ENCODE measurements at regions not wholly inside any gene's neighbourhood (a gene's known extent, or its start where the extent isn't known, plus 50 kb on each side); places are given as distances from the start of the nearest gene placed in this dataset.

DNA sequence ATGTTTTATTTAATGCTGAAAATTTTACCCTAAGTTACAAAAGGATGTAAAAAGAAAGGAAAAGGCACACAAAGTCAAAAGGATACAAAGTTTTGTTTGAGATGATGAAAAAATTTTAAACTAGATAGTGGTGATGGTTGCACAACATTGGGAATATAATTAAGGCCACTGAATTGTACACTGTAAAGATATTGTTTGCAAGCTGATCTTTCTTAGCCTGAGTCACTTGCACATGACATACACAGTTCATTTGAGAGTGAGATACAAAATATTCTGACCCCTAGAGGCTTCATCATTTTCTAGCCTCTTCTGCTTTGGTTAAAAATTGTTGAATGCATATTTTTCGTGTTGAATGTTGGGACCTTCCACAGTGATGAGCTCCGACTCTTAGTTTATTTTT is 462.6 kb downstream of the HDGFL1 start:
- no peak for DNase-seq (ENCODE audit: low spot score)

DNA sequence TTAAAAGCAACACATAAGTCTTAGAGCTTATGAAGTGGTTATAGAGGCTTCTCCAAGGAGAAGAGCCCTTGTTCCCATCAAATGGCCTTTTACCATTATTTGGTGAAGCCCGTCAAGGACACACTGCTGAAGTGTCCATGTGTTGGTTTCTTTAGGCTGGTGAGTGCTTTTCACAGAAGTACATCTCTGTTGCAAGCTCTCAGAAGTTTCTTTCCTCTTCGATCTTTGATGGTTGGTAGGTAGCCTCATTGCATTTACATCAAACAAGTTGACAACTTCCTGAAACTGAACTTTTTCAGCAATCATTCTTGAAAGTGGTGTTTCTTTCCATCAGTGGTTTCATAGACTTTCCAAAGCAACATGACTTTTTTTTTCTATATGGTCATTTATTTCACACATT is 465.6 kb downstream of the HDGFL1 start:
- no peak for DNase-seq (ENCODE audit: low spot score)

DNA sequence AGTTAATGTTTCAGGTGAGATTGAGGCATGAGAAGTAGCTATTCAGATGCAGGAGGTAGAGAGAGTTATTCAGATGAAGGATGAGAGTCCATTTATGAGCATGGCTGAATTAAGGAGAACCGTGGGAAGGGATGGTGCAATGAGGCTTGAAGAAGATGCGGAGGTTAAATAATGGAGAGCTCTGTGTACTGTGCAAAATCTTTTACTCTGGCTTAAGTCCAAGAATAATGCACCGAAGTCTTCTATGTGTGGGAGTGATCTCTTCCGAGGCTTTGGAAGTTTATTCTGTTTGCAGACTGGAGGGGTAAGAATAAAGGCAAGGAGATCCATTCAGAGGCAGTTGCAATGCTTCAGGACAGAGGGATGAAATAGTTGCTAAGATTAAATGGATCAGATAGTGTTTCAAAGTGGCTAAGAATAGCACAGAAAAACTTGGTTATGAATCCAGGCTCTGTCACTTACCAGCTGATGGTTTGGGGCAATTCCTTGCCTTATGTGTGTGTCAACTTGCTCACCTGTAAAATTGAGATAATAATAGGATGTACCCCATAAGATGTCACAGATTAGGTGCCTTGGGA is 467.1 kb downstream of the HDGFL1 start:
- no peak for DNase-seq (ENCODE audit: low spot score)

DNA sequence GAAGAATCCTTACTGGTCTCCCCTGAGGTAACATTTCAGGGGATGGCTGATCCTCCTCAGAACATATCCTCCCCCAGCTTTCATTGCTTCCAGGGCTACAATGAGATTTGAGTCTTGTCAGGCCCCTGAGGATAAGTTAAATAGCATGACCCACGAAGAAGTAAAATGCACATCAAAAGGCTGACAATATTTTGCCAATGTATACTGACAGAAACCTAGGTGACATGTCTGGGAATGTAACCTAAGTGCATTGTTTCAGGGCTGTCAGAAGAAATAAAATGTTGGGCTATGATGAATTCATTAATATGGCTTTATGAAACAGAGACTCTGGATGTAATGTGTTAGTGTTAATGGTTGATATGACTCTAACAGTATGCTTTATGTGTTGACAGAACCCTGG is 471.5 kb downstream of the HDGFL1 start:
- no peak for DNase-seq (ENCODE audit: low spot score)

DNA sequence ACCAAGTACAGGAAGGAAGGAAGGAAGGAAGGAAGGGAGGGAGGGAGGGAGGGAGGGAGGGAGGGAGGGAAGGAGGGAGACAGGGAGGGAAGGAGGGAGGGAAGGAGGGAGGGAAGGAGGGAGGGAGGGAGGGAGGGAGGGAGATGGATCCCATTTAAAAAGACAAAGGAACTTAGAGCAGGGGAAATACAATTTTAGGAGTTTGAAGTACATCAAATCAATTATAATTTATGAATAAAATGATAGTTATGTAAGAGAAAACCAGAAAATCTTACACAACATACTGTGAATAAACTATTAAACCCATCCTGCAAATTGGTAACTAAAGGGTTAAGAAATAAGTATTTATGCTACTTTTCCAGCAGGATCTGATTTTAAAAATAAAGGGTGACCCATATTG is 475.9 kb downstream of the HDGFL1 start:
- DNase-seq (ENCODE audit: low spot score), result no peak

DNA sequence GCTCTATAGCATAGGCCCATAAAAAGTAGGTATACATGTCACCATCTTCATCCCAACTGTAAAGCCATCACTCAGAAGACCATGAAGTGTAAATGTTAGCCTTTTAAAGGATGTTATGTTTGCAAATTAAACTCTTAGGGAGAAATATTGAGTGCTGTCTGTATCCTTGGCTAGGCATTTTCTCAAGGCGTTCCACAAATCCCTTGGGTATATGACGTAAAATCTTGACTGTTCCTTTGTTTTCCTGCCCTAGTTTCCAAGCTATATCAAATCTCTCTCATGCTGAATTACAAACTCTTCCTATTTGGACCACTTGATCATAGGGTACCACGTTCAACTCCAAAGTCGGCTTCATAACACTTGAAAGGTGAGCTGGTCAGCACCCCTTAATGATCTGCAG is 486.2 kb downstream of the HDGFL1 start:
- DNase-seq (ENCODE audit: low spot score), result no peak

DNA sequence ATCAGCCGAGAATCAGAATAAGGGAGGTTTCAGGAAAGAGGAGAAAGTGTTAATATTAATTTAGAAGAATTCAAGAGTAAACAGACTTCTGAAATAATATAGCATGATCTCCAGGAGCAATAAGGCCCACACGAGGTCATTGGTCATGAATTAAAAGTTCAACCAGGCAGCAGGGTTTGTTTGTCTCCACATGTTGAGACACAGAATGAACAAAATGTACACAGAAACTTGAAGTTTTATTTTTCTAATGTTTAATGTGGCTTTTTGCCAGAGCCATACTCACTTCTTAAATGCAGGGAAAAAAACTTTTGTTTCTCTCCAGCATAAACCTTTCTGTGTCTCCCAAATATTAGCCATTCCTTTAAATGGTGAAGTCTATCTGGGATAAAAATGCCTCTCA is 504.5 kb downstream of the HDGFL1 start:
- DNase-seq (ENCODE audit: low spot score), result no peak

DNA sequence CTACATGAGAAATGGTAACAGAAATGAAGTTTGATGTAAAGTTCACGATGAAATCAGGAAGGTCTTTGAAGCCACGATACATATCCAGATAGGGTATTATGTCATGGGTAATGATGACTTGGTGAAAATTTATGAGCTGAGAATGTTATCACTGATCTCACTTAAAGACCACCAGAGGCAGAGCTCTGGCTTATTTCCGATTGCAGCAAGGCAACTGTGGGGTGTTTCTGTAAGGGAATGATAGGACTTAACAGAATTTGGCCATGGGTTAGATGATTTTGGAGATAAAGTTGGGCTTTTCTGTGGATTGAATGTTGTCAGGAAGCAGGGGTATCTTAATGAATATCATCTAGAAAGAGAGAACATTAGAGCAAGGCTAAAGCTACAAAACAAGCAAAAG is 508.4 kb downstream of the HDGFL1 start:
- no peak for DNase-seq (ENCODE audit: low spot score)

DNA sequence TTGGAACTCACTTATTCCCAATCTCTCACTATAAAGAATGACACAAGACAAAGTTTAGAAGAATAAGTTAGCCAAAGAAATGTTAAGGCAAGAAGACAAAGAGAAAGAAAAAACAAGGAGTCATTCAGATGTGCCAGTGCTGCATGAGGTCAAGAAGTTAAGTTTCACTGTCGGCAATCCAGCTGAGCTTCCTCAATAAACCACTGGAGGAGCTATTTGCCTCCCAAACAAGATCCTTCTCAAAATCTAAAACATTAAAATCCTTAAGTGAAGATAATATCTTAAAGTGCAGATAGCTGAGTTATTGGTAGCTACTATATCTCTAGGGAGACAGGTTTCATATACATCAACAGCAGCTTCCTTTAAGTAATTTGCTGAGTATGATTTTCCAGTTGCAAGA is 512.3 kb downstream of the HDGFL1 start:
- no peak for DNase-seq (ENCODE audit: low spot score)

DNA sequence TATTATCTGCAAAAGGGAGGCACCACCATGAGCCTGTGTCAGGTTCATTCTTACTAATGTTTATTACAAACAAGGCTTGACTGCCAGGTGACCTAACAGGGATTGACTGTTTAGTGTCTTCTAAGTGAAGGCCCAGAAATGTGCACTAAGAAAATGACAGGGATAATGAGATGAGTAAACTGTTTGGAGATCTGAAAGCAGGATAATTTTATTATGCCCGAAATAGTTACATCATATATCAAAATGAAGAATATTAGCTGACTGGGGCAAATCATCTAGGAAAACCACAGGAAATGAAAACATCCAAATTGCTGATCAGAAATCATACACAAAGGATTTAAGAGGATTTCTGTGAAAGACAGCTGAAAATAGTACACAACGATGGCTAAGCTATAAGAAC is 516.7 kb downstream of the HDGFL1 start:
- no peak for DNase-seq (ENCODE audit: low spot score)

DNA sequence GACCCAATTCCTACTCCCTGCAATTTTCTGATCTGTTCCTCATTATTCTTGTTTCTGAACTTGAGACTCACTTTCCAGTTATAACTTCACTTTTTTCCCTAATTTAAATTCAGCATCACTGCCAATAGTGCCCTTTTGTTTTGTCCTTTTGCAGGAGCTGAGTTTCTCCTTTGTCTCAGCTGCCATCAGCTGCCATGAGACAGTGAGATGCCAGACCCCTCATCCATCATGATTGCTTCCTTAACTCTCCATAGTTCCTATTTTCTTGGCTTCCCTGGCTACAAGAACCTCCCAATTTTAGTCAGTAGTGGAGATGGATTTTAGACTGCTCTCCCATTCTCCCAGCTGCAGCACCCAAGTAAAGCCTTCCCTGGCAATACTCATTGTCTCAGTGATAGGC is 518.1 kb downstream of the HDGFL1 start:
- no peak for DNase-seq (ENCODE audit: low spot score)

DNA sequence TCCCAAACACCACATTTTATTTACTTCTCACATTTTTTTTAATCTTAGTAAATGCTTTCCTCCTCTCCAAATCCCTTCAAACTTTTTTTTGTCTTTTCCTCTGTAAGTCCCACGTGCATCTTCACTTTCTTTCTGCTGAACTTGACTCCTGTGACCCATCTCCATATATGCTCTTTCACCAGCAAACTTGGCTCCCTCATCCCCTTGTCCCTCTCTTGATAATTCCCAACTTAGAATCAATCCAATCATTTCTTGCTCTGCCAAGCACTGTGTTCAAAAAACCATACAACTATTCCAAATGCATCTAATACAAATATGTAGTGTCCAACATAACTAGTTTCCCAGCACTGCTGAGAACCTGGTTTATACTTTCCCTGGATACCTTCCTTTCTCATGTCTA is 519.4 kb downstream of the HDGFL1 start:
- no peak for DNase-seq (ENCODE audit: low spot score)

DNA sequence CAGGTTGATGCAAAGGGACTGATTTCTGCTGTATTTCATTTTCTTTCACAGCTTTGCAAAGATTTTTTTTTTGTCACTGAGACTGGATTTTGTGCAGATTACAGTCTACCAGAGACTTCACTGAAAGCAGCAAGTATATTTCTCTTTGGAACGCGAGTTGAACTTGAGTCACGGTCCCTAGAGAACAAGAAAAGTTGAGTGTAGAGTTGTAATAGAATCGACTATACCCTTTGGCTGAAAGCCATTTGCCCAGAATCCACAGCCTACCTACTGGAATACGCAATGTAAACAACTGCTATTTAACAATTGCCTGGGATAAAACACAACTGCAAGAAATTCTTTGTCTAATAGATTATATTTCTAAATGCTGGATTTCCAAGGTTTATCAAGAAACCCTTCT is 520.6 kb downstream of the HDGFL1 start:
- DNase-seq (ENCODE audit: low spot score), result no peak

DNA sequence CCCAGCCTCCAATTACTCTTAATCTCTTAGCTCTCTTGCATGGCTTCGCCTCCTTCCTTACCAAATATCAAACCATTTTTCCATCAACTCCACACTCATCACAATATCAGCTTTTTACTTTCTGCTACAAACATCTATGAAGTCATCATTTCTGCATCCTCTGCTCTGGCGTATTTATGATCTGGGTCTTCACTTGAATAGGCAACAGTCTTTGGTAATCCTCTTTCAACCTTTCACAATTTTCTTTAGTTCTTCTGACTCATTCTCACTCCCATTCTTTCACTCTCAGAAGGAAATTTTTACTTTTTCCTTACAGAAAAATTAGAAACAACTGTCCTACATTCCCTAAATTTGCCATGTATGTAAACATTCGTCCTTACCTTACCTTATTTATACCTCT is 522.4 kb downstream of the HDGFL1 start:
- DNase-seq (ENCODE audit: low spot score), result no peak

DNA sequence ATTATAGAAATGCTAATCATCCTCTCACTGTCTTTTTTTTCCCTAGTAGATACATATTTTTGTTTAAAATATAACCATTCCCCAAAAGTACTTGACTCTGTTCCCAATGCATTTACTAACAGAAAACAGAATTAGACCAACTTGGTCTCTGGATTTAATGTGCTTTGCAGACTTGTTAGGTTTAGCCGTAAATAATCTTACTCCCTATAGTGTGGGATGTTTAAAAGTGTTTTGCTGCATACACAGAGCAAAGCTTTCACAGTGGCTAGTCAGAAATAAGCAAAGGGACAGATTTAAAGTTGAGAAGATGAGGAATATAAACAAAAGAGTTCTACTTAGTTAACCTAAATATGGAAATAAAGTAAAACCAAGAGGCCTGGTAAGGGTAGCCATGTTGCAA is 527.5 kb downstream of the HDGFL1 start:
- DNase-seq (ENCODE audit: low spot score), result no peak

DNA sequence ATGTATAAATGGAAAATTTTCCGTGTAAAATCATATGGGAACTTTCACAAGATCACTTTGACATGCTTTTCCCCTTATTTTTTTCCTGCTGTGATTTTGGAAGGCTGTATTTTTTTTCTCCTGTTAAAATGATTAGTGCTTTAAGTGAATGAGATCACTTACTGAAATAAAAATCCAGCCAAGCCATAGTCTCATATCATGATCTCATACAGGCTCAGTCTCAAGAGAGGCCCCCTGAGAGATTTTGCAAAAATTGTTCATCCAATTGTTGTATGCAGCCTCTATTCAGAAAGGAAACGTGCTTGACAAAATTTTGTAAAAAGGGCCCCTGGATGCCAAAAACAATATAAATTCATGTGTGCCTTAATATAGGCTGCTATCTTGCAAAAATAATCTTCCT is 528.2 kb downstream of the HDGFL1 start:
- DNase-seq (ENCODE audit: low spot score), result no peak

DNA sequence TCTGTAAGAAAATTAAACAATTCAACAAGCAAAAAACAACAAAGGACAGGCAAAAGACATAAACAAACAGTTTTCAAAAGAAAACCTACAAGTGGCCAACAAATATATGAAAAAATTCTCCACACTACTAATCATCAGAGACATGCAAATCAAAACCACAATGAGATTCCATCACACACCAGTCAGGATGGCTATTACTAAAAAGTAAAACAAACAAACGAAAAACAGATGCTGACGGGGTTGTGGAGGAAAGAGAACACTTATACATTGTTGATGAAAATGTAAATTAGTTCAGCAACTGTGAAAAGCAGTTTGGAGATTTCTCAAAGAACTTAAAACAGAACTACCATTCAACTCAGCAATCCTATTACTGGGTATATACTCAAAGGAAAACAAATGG is 537.6 kb downstream of the HDGFL1 start:
- no peak for DNase-seq (ENCODE audit: low spot score)

DNA sequence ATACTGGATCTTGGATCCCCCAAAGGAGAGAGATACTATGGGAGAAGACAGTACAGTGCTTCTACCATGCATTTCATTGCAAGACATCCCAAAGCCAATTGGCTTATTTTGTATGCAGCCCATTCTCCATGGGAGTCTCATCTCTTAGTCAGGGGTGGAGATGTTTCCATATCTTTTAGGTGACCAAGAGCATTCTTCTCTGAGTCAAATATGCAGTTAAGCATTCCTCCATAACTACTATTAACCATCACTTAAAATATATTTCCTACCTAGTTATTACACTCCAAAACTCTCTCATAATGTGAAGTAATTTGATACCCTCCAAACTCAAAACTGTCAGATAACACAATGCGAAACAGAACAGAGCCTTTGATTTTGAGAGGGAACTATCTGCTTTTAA is 542.6 kb downstream of the HDGFL1 start:
- no peak for DNase-seq (ENCODE audit: low spot score)

DNA sequence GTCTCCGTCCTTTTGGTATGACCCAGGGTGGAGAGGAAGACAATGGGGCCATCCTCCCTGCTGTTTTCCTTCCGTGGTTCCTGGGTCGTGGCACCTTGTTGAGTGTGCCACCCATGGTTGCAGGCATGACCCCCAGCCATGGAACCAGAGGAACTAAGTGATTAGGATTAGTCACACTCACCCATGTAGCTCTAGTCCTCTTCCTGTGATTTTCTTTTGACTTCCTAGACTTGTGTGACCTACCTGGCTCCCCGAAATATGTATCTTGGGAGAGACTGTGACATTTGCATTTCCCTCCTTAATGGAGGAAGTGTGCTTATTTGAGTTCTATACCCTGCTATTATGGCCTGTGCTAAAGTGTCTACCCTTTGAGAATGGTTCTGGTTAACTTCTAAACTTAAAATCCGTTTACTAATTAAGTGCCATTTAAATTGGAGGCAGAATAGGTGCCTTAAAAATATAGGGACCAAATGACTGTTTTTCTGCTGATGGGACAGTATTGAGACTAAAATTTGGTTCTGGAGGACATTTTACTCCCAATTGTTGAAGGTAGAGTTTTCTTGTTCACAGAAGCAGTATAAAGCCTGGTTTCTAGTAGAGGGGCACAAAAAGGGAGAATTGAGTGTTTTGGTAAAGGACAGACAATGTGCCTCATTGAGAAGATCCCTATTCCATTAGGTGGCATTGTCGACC is 545.6 kb downstream of the HDGFL1 start:
- DNase-seq (ENCODE audit: low spot score), result no peak

DNA sequence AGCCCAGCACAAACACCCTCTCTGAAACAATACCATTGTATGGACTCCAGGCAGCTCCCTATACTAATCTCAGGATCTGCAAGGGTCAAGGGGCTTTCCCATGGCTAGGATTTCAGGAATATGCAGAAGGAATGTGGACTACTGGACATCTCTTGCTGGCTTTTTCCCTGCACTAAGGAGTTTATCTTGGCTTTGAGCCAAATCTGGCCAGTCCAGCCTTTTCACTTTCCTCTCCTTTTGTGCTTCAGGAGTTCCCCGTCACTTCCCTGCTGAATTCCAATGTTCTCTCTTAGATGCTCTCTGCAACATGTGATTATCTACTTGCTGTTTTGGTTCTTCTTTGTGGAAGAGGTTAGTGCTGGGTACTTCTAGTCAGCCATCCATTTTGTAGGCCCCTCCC is 568.2 kb downstream of the HDGFL1 start:
- DNase-seq (ENCODE audit: low spot score), result no peak

DNA sequence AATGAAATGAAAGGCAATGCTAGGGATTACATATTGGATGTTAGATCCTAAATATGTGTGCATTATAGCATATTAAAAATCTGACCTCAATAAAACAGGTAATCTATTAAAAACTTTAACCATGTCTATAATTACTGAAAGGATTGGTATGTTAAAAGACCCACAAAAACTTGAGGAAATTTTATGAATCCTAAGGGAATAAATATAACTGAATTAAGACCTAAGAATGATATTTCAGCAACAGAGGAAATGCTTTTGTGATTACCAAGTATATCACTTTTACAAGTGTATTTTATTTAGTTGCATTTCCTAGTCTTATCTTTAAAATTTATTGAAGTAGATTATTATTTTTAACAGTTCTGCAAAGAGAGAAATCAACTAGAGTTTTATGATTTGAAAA is 571.5 kb downstream of the HDGFL1 start:
- DNase-seq (ENCODE audit: low spot score), result no peak

DNA sequence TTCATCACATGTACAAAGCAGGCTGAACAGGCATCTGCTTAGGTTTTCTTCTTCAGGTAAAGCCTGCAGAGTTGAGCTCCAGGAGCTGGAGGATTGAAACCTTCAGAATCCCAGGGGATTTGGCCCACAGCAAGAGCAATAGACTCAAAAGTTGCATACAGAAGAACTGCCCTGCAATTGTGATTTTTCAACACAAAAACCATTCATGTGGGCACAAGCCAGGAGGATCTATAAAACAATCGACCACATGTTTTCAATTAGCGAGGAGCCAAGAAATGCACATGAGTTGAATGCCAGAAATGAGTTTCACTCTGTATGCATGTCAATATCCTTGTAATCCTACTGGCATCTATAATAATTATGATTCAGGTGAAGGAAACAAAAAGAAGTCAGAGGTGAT is 576.4 kb downstream of the HDGFL1 start:
- no peak for DNase-seq (ENCODE audit: low spot score)

DNA sequence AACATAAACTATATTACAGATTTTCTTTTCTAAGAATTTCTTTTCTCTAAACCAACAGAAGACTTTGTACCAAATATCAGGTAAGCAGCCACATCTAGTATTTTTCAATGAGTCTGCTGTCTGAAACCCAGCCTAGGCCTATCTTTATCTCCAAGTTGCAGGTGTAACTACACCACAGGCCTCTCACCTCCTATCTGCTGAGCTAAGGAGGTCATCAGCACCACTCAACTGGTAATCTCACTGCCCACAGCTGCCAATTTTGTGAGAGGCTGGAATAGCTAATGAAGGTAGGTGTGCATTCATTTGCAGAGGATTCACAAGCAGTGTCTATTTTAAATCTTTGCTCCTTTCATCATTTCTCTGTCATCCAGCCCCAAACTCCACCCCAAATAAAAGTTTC is 584.8 kb downstream of the HDGFL1 start:
- no peak for DNase-seq (ENCODE audit: low spot score)

DNA sequence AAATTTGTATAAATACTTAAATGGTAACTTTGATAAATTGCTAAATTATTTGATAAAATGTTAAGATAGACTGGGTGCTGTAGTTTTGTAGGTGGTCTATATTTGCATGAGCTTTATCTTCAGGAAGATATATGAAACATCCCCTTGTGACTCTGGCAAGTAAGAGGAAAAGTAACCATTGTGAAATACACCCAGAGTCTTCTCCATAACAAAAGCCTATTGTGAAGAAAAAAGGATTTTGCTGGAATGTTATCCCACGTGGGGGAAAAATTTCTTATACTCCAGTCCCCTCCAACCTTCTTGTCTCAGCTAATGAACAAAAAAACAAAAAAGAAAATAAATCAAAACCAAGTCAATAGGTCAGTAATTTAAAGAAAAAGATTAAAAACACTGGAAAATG is 600.7 kb downstream of the HDGFL1 start:
- no peak for DNase-seq (ENCODE audit: low spot score)

DNA sequence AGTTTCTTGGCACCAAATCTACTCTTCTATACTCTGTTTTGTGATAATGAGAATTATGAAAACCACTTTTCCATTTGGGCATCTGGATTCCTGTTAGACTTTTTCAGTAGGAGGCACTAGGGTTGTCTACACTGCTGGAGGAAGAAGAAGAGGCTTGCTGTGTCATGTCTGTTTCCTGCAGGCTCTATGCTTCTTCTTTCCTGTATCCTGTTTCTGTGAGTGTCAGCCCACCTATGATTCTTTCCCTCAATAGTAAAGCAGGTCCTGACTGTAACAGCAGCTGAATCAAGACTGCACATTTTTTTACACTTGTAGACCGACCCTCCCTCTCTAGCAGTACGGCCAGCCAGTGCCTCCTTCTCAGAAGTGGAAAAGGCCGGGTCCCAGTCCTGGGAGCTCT is 603.9 kb downstream of the HDGFL1 start:
- DNase-seq (ENCODE audit: low spot score), result peak; percentile 21

Measured in kidney capillary endothelial cell (primary cell).